DND-41 (cell line): ENCODE measurements at regions not wholly inside any gene's neighbourhood (a gene's known extent, or its start where the extent isn't known, plus 50 kb on each side); places are given as distances from the start of the nearest gene placed in this dataset.

ENCODE experiments used
- CTCF ChIP-seq: IDR thresholded peaks from 2 replicates; pipeline ENCODE4 v1.5.1; 2012; ENCODE audit warnings: borderline replicate concordance, low read length, moderate library complexity, mild to moderate bottlenecking; ENCODE audit not compliant: poor library complexity, severe bottlenecking; ENCODE audit errors: extremely low read depth
- EZH2 ChIP-seq: IDR thresholded peaks from 3 replicates; pipeline ENCODE4 v1.6.1; 2012; ENCODE audit warnings: borderline replicate concordance, low read depth, mild to moderate bottlenecking, moderate library complexity, low read length, inconsistent platforms; ENCODE audit not compliant: severe bottlenecking

- TF ChIP-seq CTCF, result no peak
- no peak for TF ChIP-seq EZH2
Observed at GRCh38 chr6:14196026-14196425, 78.5 kb downstream of the CD83 start.
